ENCODE measurements at regions not wholly inside any gene's neighbourhood (a gene's known extent, or its start where the extent isn't known, plus 50 kb on each side); places are given as distances from the start of the nearest gene placed in this dataset.

DNA sequence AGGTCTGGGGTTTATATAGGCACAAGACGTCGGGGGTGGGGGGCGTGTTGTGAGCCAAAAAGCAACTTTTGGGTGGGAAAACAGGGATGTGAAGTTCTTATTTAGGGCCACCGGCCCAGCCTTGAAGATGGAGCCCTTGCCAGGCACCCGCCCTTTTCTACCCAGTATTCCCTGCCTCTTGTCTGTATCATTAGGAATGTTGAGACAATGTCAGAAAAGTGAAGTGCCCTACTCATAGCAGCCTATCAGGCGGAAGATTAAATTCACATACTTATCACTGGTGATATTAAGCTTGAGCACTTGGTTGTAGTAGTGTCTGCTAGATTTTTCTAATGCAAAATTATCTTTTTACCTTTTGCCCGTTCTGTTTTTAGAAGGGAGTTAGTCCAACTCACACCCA, 293.5 kb downstream of the CDH10 start (continued):
- TF ChIP-seq SIN3B (IDR thresholded peaks at IDR 0.05; ENCODE audit: low read length) (no peak), CHD2 (IDR thresholded peaks at IDR 0.05; ENCODE audit: low read depth, low read length) (no peak)

DNA sequence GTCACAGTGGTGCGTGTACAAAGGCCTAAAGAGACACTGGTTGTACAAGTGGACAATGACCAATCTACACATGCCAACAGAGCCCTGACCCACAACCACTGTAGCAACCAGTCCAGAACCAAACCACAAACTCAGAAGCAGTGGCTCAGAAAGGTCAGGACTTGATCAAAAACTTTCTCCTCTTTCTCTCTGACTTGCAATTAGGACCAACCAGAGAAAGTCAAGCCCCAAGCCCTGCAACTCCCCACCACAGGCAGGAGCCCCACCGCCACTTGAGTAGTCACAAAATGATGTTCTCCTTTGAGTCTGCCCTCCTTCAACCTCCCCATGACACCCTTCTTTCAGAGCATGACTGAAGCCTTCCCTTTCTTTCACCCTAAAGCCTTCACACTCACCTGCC, 291.8 kb downstream of the CDH10 start:
- no peaks in the 10 kb centered on the region for H3K27me3 ChIP-seq (ENCODE audit: control insufficient read depth in 1 of 2, insufficient read depth in 2 of 2, low read length in 2 of 2)
- no peak overlapping the region for H3K4me2 ChIP-seq (ENCODE audit: low read depth, low read length)
- whole genome bisulfite sequencing (ENCODE audit: low lambda C conversion rate), result 4% methylated on average over 2 of the region's 2 CpGs
- H3K4me3 ChIP-seq (replicated peaks in 1 of 3; ENCODE audit: insufficient read depth in 1 of 3, low read depth in 2 of 3, low read length in 3 of 3), result no peak overlapping the region
- in situ Hi-C loops (cut with HindIII; ENCODE audit: extremely low pct_ligation_motif_present, low pct_unique_long_range_greater_than_20kb) (no loop called here), intact Hi-C loops (cut with micrococcal nuclease; ENCODE audit: unreplicated experiment) (no loop called here)
- no peak overlapping the region for H3K9ac ChIP-seq (ENCODE audit: insufficient read depth, low read depth, low read length)
- CTCF ChIA-PET (ENCODE audit: low intra/inter-chr PET ratio, low total read pairs), result no interaction called here
- POLR2A ChIA-PET, result no interaction called here
- BruUV-seq (replicated peaks), result no TSS peak
- H3K27ac ChIP-seq (ENCODE audit: extremely low read length, insufficient read depth, low read length), result no peak overlapping the region
- no peaks in the 10 kb centered on the region for H3K79me2 ChIP-seq (ENCODE audit: insufficient read depth, low read length)
- TF ChIP-seq POLR2AphosphoS2 (IDR thresholded peaks at IDR 0.05; ENCODE audit: low read depth, low read length), result no peak
- TF ChIP-seq, protein P1, sequence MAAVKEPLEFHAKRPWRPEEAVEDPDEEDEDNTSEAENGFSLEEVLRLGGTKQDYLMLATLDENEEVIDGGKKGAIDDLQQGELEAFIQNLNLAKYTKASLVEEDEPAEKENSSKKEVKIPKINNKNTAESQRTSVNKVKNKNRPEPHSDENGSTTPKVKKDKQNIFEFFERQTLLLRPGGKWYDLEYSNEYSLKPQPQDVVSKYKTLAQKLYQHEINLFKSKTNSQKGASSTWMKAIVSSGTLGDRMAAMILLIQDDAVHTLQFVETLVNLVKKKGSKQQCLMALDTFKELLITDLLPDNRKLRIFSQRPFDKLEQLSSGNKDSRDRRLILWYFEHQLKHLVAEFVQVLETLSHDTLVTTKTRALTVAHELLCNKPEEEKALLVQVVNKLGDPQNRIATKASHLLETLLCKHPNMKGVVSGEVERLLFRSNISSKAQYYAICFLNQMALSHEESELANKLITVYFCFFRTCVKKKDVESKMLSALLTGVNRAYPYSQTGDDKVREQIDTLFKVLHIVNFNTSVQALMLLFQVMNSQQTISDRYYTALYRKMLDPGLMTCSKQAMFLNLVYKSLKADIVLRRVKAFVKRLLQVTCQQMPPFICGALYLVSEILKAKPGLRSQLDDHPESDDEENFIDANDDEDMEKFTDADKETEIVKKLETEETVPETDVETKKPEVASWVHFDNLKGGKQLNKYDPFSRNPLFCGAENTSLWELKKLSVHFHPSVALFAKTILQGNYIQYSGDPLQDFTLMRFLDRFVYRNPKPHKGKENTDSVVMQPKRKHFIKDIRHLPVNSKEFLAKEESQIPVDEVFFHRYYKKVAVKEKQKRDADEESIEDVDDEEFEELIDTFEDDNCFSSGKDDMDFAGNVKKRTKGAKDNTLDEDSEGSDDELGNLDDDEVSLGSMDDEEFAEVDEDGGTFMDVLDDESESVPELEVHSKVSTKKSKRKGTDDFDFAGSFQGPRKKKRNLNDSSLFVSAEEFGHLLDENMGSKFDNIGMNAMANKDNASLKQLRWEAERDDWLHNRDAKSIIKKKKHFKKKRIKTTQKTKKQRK (IDR thresholded peaks at IDR 0.05; ENCODE audit: low read length), result no peak
- FAIRE-seq (no peak), ATAC-seq (no peak), DNase-seq (ENCODE audit: low spot score) (no peak)
- no peak overlapping the region for H2AFZ ChIP-seq (ENCODE audit: low read length)
- no peaks in the 10 kb centered on the region for H4K20me1 ChIP-seq (ENCODE audit: insufficient read depth, low read length)
- H3K4me1 ChIP-seq (ENCODE audit: insufficient read depth, low read length), result no peaks in the 10 kb centered on the region
- H3K9me3 ChIP-seq (ENCODE audit: low read length), result no peaks in the 10 kb centered on the region
- no peaks in the 10 kb centered on the region for H3K36me3 ChIP-seq (replicated peaks in 1 of 2; ENCODE audit: control insufficient read depth in 1 of 2, insufficient read depth in 2 of 2, low read length in 2 of 2)

DNA sequence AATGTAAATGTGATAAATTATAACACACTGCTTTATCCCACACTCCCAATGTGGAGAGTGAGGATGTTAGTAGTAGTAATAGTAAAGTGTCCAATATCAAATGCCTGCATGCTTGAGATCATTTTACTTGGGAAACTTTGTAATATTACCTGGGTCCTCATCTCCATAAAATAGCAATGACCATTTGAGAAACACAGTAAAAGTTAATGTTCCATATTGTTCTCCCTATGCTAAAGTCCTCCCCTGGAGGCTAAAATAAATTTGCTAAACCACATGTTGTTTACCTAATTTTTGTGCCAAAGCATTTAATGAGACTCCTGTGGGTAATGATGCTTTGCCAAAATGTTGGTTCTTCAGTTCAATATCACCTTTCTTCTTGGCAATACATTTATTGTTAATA, 291.2 kb downstream of the CDH10 start:
- Histone ChIP-seq H3K4me3 (replicated peaks in 1 of 3; ENCODE audit: insufficient read depth in 1 of 3, low read depth in 2 of 3, low read length in 3 of 3) (no peak overlapping the region), H2AFZ (ENCODE audit: low read length) (no peak overlapping the region), H3K4me2 (ENCODE audit: low read depth, low read length) (no peak overlapping the region), H3K9me3 (ENCODE audit: low read length) (no peaks in the 10 kb centered on the region), H3K27ac (ENCODE audit: extremely low read length, insufficient read depth, low read length) (no peak overlapping the region), H4K20me1 (ENCODE audit: insufficient read depth, low read length) (no peaks in the 10 kb centered on the region), H3K36me3 (replicated peaks in 1 of 2; ENCODE audit: control insufficient read depth in 1 of 2, insufficient read depth in 2 of 2, low read length in 2 of 2) (no peaks in the 10 kb centered on the region), H3K27me3 (ENCODE audit: control insufficient read depth in 1 of 2, insufficient read depth in 2 of 2, low read length in 2 of 2) (no peaks in the 10 kb centered on the region), H3K79me2 (ENCODE audit: insufficient read depth, low read length) (no peaks in the 10 kb centered on the region), H3K4me1 (ENCODE audit: insufficient read depth, low read length) (no peaks in the 10 kb centered on the region), H3K9ac (ENCODE audit: insufficient read depth, low read depth, low read length) (no peak overlapping the region)
- BruUV-seq (replicated peaks), result no TSS peak
- ATAC-seq (no peak), DNase-seq (ENCODE audit: low spot score) (no peak), FAIRE-seq (no peak)
- in situ Hi-C loops (cut with HindIII; ENCODE audit: extremely low pct_ligation_motif_present, low pct_unique_long_range_greater_than_20kb) (no loop called here), intact Hi-C loops (cut with micrococcal nuclease; ENCODE audit: unreplicated experiment) (no loop called here)
- ChIA-PET CTCF (ENCODE audit: low intra/inter-chr PET ratio, low total read pairs) (no interaction called here), POLR2A (no interaction called here)
- TF ChIP-seq ADNP (CRISPR knock-in tag; IDR thresholded peaks at IDR 0.05) (no peak), HMGA1 (CRISPR knock-in tag; conservative IDR thresholded peaks at IDR 0.05) (no peak), ZNF460 (CRISPR knock-in tag; IDR thresholded peaks at IDR 0.05; ENCODE audit: borderline replicate concordance) (no peak), ZNF10 (CRISPR knock-in tag; IDR thresholded peaks at IDR 0.05; ENCODE audit: borderline replicate concordance, low read depth) (no peak)
- TF ChIP-seq, protein P2, sequence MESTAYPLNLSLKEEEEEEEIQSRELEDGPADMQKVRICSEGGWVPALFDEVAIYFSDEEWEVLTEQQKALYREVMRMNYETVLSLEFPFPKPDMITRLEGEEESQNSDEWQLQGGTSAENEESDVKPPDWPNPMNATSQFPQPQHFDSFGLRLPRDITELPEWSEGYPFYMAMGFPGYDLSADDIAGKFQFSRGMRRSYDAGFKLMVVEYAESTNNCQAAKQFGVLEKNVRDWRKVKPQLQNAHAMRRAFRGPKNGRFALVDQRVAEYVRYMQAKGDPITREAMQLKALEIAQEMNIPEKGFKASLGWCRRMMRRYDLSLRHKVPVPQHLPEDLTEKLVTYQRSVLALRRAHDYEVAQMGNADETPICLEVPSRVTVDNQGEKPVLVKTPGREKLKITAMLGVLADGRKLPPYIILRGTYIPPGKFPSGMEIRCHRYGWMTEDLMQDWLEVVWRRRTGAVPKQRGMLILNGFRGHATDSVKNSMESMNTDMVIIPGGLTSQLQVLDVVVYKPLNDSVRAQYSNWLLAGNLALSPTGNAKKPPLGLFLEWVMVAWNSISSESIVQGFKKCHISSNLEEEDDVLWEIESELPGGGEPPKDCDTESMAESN (CRISPR knock-in tag; conservative IDR thresholded peaks at IDR 0.05), result no peak

Data from HepG2 (cell line).